ENCODE measurements at regions not wholly inside any gene's neighbourhood (a gene's known extent, or its start where the extent isn't known, plus 50 kb on each side); places are given as distances from the start of the nearest gene placed in this dataset.

- peak overlapping the region; percentile 45 for H3K9ac ChIP-seq (ENCODE audit: low read length)
- H3K4me1 ChIP-seq (ENCODE audit: control insufficient read depth, insufficient read depth, low read length), result peaks cover 24% of the 10 kb centered on the region
- no peak overlapping the region for H3K4me3 ChIP-seq (ENCODE audit: low read length)
- H3K36me3 ChIP-seq (ENCODE audit: control insufficient read depth, insufficient read depth, low read length, severe bottlenecking), result no peaks in the 10 kb centered on the region
- DNase-seq (ENCODE audit: low read depth), result peak; percentile 93
- peaks cover 11% of the 10 kb centered on the region for H3K27me3 ChIP-seq (replicated peaks; ENCODE audit: control insufficient read depth, insufficient read depth, low read length)
- H3K9me3 ChIP-seq (ENCODE audit: control insufficient read depth, low read length), result peaks cover 5% of the 10 kb centered on the region
Measured at GRCh38 chr14:54175298-54175942, 218.8 kb upstream of the BMP4 start.

- Histone ChIP-seq H3K4me1 (ENCODE audit: control insufficient read depth, insufficient read depth, low read length) (peaks cover 24% of the 10 kb centered on the region), H3K9ac (ENCODE audit: low read length) (no peak overlapping the region), H3K9me3 (ENCODE audit: control insufficient read depth, low read length) (peaks cover 5% of the 10 kb centered on the region), H3K4me3 (ENCODE audit: low read length) (no peak overlapping the region), H3K27me3 (replicated peaks; ENCODE audit: control insufficient read depth, insufficient read depth, low read length) (peaks cover 13% of the 10 kb centered on the region), H3K36me3 (ENCODE audit: control insufficient read depth, insufficient read depth, low read length, severe bottlenecking) (no peaks in the 10 kb centered on the region)
- no peak for DNase-seq (ENCODE audit: low read depth)
Measured at GRCh38 chr14:54177019-54177418, 219.8 kb upstream of the CDKN3 start.

DNA sequence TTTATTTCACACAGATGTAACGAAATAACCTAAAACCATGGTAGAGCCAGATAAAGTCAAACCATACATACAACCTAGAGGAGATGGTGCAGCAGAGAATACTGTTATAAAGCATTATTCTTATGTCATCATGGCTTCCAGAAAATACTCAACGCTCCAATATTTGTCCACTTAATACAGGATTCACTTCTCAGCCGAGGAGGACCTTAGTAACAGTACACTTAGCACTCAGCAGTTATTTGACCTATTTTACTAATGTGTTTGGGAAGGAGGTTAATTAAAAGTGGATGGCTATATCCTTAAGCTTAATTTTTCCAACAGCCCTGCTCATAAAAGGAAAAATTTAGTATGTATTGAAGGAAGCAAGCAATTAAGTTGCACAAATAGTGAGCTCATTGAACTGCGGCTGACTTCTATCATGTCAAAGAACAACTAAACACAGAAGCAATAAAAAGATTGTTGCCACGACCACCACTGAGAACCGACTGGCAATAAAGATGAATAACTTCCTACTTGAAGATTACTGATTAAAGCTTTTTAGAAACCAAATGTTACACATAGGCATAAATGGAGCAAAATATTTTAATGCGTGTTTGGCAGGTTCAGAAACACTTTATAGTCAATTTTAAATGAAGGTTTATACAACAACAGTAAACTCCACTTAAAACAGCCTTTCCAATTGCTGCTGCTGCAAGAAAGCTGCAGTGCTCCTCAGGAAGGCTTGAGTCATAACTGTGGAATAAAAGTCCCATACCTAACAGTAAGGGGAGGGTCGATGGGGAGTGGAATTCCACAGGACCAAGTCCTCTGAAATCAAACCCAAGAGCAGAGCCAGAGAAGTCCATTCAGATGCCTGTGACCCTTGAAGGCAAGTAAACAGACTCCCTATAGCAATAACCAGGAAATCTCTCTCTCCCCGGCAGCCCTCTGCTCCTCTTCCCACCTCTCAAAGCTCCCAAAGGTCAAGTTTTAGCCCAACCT lies 218.9 kb upstream of the CDKN3 start:
- Histone ChIP-seq H3K36me3 (ENCODE audit: control insufficient read depth, insufficient read depth, low read length, severe bottlenecking) (no peaks in the 10 kb centered on the region), H3K4me1 (ENCODE audit: control insufficient read depth, insufficient read depth, low read length) (peaks cover 26% of the 10 kb centered on the region), H3K9me3 (ENCODE audit: control insufficient read depth, low read length) (no peaks in the 10 kb centered on the region), H3K4me3 (ENCODE audit: low read length) (no peak overlapping the region), H3K27me3 (replicated peaks; ENCODE audit: control insufficient read depth, insufficient read depth, low read length) (peaks cover 13% of the 10 kb centered on the region), H3K9ac (ENCODE audit: low read length) (no peak overlapping the region)
- peak; percentile 22 for DNase-seq (ENCODE audit: low read depth)

GRCh38 chr14:54182419-54183045 lies 214.3 kb upstream of the CDKN3 start:
- Histone ChIP-seq H3K4me1 (ENCODE audit: control insufficient read depth, insufficient read depth, low read length) (peaks cover 10% of the 10 kb centered on the region), H3K9ac (ENCODE audit: low read length) (no peak overlapping the region), H3K27me3 (replicated peaks; ENCODE audit: control insufficient read depth, insufficient read depth, low read length) (peaks cover 11% of the 10 kb centered on the region)

GRCh38 chr14:54186821-54187763 lies 209.7 kb upstream of the CDKN3 start:
- Histone ChIP-seq H3K4me3 (ENCODE audit: low read length) (no peak overlapping the region), H3K4me1 (ENCODE audit: control insufficient read depth, insufficient read depth, low read length) (peaks cover 24% of the 10 kb centered on the region), H3K9me3 (ENCODE audit: control insufficient read depth, low read length) (no peaks in the 10 kb centered on the region), H3K9ac (ENCODE audit: low read length) (no peak overlapping the region), H3K36me3 (ENCODE audit: control insufficient read depth, insufficient read depth, low read length, severe bottlenecking) (no peaks in the 10 kb centered on the region), H3K27me3 (replicated peaks; ENCODE audit: control insufficient read depth, insufficient read depth, low read length) (peaks cover 3% of the 10 kb centered on the region)
- no peak for DNase-seq (ENCODE audit: low read depth)

More at GRCh38 chr14:54182419-54183045, 214.3 kb upstream of the CDKN3 start:
- Histone ChIP-seq H3K9me3 (ENCODE audit: control insufficient read depth, low read length) (no peaks in the 10 kb centered on the region), H3K4me3 (ENCODE audit: low read length) (no peak overlapping the region), H3K36me3 (ENCODE audit: control insufficient read depth, insufficient read depth, low read length, severe bottlenecking) (no peaks in the 10 kb centered on the region)
- DNase-seq (ENCODE audit: low read depth), result peak; percentile 28

- no peaks in the 10 kb centered on the region for H3K9me3 ChIP-seq (ENCODE audit: control insufficient read depth, low read length)
Measured at GRCh38 chr14:54188064-54188666, 208.6 kb upstream of the CDKN3 start.

DNA sequence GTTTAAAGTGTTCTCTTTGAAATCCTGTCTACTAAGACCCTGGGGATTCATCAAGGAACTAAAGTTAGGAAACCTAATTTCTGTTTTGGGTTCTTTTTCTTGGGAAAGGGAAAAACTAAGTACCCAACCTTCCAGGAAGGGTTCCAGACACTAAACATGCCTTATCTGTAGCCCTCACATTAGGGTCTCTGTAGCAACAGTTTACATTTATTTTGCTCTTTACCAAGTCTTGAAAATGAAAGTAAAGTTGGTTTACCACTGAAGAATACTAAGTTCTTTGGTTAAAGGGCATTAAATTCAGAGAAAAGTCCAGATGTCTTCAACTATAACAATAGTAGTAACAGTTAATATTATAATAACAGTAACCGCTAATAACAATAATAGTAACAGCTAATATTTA lies 207.5 kb upstream of the CDKN3 start:
- Histone ChIP-seq H3K27me3 (replicated peaks; ENCODE audit: control insufficient read depth, insufficient read depth, low read length) (peaks cover 3% of the 10 kb centered on the region), H3K9me3 (ENCODE audit: control insufficient read depth, low read length) (no peaks in the 10 kb centered on the region), H3K36me3 (ENCODE audit: control insufficient read depth, insufficient read depth, low read length, severe bottlenecking) (no peaks in the 10 kb centered on the region), H3K4me1 (ENCODE audit: control insufficient read depth, insufficient read depth, low read length) (peaks cover 18% of the 10 kb centered on the region), H3K4me3 (ENCODE audit: low read length) (no peak overlapping the region), H3K9ac (ENCODE audit: low read length) (no peak overlapping the region)
- no peak for DNase-seq (ENCODE audit: low read depth)

More at GRCh38 chr14:54188064-54188666, 208.6 kb upstream of the CDKN3 start:
- H3K4me3 ChIP-seq (ENCODE audit: low read length), result no peak overlapping the region
- H3K27me3 ChIP-seq (replicated peaks; ENCODE audit: control insufficient read depth, insufficient read depth, low read length), result peaks cover 3% of the 10 kb centered on the region
- no peak for DNase-seq (ENCODE audit: low read depth)
- peaks cover 14% of the 10 kb centered on the region for H3K4me1 ChIP-seq (ENCODE audit: control insufficient read depth, insufficient read depth, low read length)
- H3K9ac ChIP-seq (ENCODE audit: low read length), result no peak overlapping the region
- no peaks in the 10 kb centered on the region for H3K36me3 ChIP-seq (ENCODE audit: control insufficient read depth, insufficient read depth, low read length, severe bottlenecking)

DNA sequence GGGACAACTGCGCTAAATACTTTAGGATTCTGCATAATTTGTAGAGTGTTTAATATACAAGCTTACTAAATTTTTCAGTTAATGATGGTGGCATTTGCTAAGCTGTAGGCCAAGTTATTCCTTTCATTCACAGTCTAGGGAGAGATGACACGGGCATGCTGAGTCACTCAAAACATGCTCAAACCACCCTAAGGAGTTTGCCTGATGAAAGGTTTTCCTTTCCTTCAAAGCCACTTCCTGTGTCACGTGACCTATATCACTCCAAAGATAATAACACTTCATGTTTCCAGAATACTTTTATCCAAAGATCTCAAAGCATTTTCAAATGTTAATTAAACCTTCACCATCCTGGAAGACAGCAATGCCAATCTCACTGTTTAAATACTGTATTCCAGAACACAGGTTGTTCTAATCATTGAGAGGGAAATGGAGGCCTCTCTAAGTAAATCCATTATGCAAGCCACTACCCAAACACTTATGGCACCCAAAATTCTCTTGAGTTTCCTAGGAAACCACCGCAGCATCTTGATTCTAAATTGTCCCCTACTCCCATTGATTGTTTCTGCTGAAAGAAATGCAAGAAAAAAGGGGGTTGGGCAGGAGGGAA lies 207.0 kb upstream of the CDKN3 start:
- peak; percentile 48 for DNase-seq (ENCODE audit: low read depth)
- no peaks in the 10 kb centered on the region for H3K36me3 ChIP-seq (ENCODE audit: control insufficient read depth, insufficient read depth, low read length, severe bottlenecking)

GRCh38 chr14:54191846-54192245 lies 205.0 kb upstream of the CDKN3 start:
- Histone ChIP-seq H3K4me3 (ENCODE audit: low read length) (no peak overlapping the region), H3K27me3 (replicated peaks; ENCODE audit: control insufficient read depth, insufficient read depth, low read length) (no peaks in the 10 kb centered on the region), H3K9ac (ENCODE audit: low read length) (no peak overlapping the region), H3K4me1 (ENCODE audit: control insufficient read depth, insufficient read depth, low read length) (peaks cover 27% of the 10 kb centered on the region), H3K36me3 (ENCODE audit: control insufficient read depth, insufficient read depth, low read length, severe bottlenecking) (no peaks in the 10 kb centered on the region), H3K9me3 (ENCODE audit: control insufficient read depth, low read length) (no peaks in the 10 kb centered on the region)
- DNase-seq (ENCODE audit: low read depth), result no peak

More for the DNA sequence above, 207.0 kb upstream of the CDKN3 start:
- no peak overlapping the region for H3K9ac ChIP-seq (ENCODE audit: low read length)
- peaks cover 23% of the 10 kb centered on the region for H3K4me1 ChIP-seq (ENCODE audit: control insufficient read depth, insufficient read depth, low read length)
- H3K9me3 ChIP-seq (ENCODE audit: control insufficient read depth, low read length), result no peaks in the 10 kb centered on the region
- no peak overlapping the region for H3K4me3 ChIP-seq (ENCODE audit: low read length)
- peaks cover 3% of the 10 kb centered on the region for H3K27me3 ChIP-seq (replicated peaks; ENCODE audit: control insufficient read depth, insufficient read depth, low read length)

- no peak overlapping the region for H3K4me3 ChIP-seq (ENCODE audit: low read length)
- H3K4me1 ChIP-seq (ENCODE audit: control insufficient read depth, insufficient read depth, low read length), result peaks cover 27% of the 10 kb centered on the region
- H3K9ac ChIP-seq (ENCODE audit: low read length), result no peak overlapping the region
- no peaks in the 10 kb centered on the region for H3K27me3 ChIP-seq (replicated peaks; ENCODE audit: control insufficient read depth, insufficient read depth, low read length)
- H3K36me3 ChIP-seq (ENCODE audit: control insufficient read depth, insufficient read depth, low read length, severe bottlenecking), result no peaks in the 10 kb centered on the region
- no peaks in the 10 kb centered on the region for H3K9me3 ChIP-seq (ENCODE audit: control insufficient read depth, low read length)
- DNase-seq (ENCODE audit: low read depth), result no peak
Measured at GRCh38 chr14:54192610-54193009, 204.2 kb upstream of the CDKN3 start.
